ENCODE measurements at regions not wholly inside any gene's neighbourhood (a gene's known extent, or its start where the extent isn't known, plus 50 kb on each side); places are given as distances from the start of the nearest gene placed in this dataset.

DNA sequence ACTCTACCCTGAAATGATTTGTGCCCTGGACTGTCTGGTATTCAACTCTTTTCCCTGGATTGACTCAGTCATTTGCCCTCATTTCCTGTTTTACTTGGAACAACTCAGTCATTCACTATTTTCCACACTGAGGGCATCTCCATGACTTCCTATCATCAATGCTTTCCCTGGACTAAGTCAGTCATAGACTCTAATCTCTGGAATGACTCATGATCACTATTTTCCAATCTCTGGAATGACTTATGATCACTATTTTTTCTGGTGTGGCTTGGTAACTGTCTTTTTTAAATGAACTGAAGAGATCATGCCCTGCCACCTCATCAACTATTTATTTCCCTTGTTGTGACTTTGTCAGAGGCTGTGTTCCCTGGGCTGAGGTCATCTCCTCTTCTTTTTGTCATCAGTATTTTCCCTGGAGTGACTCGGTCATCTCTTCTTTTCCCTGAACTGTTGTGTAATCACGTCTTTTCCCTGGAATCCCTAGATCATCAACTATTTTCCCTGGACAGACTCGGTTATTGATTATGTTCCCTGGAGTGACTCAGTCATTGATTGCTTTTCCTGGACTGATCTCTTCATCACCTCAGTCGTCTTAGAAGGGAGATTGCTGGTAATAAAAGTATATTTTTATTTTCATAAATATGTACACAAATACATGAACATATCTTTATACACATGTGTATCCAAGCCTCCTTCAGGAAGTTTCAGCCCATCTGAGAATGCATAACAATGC is 327.1 kb upstream of the VCX start:
- Histone ChIP-seq H3K36me3 (ENCODE audit: control insufficient read depth, insufficient read depth, low read length) (no peaks in the 10 kb centered on the region), H3K27me3 (ENCODE audit: control insufficient read depth, insufficient read depth, low read length) (no peaks in the 10 kb centered on the region), H3K4me3 (ENCODE audit: low read depth, low read length) (no peak overlapping the region)
- TF ChIP-seq, protein P1, sequence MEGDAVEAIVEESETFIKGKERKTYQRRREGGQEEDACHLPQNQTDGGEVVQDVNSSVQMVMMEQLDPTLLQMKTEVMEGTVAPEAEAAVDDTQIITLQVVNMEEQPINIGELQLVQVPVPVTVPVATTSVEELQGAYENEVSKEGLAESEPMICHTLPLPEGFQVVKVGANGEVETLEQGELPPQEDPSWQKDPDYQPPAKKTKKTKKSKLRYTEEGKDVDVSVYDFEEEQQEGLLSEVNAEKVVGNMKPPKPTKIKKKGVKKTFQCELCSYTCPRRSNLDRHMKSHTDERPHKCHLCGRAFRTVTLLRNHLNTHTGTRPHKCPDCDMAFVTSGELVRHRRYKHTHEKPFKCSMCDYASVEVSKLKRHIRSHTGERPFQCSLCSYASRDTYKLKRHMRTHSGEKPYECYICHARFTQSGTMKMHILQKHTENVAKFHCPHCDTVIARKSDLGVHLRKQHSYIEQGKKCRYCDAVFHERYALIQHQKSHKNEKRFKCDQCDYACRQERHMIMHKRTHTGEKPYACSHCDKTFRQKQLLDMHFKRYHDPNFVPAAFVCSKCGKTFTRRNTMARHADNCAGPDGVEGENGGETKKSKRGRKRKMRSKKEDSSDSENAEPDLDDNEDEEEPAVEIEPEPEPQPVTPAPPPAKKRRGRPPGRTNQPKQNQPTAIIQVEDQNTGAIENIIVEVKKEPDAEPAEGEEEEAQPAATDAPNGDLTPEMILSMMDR (IDR thresholded peaks at IDR 0.05; ENCODE audit: insufficient read depth, low read length, severe bottlenecking) = no peak
- peak; percentile 72 for FAIRE-seq
- peak; percentile 70 for DNase-seq (ENCODE audit: low read depth)

DNA sequence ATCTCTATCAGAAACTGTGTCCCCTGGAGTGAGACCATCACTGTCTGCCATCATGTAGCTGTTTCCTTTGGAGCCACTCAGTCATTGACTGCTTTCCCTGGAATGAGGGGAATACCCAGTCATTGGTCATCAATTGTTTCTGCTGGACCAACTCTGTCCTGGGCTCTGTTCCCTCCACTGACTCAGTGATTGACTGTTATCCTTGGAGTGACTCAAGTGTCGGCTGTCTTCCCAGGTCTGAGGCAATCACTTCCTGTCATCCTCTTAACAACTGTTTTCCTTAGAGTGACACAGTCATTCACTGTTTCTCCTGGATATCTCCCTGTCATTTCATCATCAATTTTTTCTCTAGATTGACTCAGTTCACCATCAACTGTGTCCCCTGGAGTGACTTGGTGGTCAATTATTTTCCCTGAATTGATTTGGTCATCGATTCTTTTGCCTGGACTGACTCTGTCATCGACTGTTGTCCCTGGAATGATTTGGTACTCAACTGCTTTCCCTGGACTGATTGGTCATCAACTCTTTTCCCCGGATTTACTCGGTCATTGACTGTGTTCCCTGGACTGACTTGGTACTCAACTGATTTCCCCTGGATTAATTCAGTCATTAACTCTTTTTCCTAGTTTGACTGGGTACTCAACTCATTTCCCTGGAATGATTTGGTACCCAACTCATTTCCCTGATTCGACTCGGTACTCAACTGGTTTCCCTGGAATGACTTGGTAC is 327.9 kb upstream of the VCX start:
- TF ChIP-seq, protein P1 (IDR thresholded peaks at IDR 0.05; ENCODE audit: insufficient read depth, low read length, severe bottlenecking) = no peak
- Histone ChIP-seq H3K27me3 (ENCODE audit: control insufficient read depth, insufficient read depth, low read length) (no peaks in the 10 kb centered on the region), H3K4me3 (ENCODE audit: low read depth, low read length) (no peak overlapping the region), H3K36me3 (ENCODE audit: control insufficient read depth, insufficient read depth, low read length) (no peaks in the 10 kb centered on the region)
- DNase-seq (ENCODE audit: low read depth) = peak; percentile 66
- no peak for FAIRE-seq

DNA sequence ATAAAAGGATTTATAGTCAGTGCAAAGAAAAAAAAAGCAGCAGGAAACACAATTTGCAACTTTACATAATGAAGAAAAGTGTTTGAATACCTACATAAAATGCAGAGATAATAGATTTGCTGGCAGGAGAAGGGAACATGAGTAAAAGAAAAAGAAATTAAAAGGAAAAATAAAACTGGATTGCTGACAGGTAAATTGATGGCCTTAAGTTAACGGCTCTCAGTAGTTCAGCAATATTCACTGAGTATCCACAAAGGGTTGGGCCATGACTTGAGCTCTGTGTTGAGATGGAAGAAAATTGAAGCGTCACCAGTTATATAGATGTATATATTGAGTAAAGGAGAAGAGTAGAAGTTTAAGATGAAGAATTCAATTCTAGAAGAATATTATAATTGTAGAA is 330.1 kb upstream of the VCX start:
- H3K36me3 ChIP-seq (ENCODE audit: control insufficient read depth, insufficient read depth, low read length) = no peaks in the 10 kb centered on the region
- FAIRE-seq = no peak
- TF ChIP-seq, protein P1 (IDR thresholded peaks at IDR 0.05; ENCODE audit: insufficient read depth, low read length, severe bottlenecking) = no peak
- H3K4me3 ChIP-seq (ENCODE audit: low read depth, low read length) = no peak overlapping the region
- no peak for DNase-seq (ENCODE audit: low read depth)
- H3K27me3 ChIP-seq (ENCODE audit: control insufficient read depth, insufficient read depth, low read length) = no peaks in the 10 kb centered on the region

DNA sequence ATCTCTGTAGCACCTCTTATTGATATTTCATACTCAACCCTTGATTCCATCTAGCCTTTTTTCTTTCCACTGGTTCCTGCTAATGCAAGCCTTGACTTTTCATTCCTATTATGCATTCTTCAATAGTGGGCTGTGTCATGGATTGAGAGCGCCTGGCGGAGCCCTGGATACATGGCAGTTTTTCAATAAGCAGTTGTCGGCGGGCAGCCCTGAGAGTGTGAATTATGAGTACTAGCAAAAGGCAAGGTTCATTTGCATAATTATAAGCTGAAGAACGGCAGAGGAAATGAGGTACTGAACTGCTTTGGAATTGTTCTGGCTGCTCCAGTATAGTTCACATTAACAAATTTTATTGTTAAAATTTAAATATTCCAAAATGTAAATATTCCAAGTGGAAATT is 339.7 kb upstream of the VCX start:
- TF ChIP-seq, protein P1 (IDR thresholded peaks at IDR 0.05; ENCODE audit: insufficient read depth, low read length, severe bottlenecking) = no peak
- no peak for DNase-seq (ENCODE audit: low read depth)
- H3K27me3 ChIP-seq (ENCODE audit: control insufficient read depth, insufficient read depth, low read length) = no peaks in the 10 kb centered on the region
- H3K36me3 ChIP-seq (ENCODE audit: control insufficient read depth, insufficient read depth, low read length) = no peaks in the 10 kb centered on the region
- no peak overlapping the region for H3K4me3 ChIP-seq (ENCODE audit: low read depth, low read length)
- FAIRE-seq = no peak

DNA sequence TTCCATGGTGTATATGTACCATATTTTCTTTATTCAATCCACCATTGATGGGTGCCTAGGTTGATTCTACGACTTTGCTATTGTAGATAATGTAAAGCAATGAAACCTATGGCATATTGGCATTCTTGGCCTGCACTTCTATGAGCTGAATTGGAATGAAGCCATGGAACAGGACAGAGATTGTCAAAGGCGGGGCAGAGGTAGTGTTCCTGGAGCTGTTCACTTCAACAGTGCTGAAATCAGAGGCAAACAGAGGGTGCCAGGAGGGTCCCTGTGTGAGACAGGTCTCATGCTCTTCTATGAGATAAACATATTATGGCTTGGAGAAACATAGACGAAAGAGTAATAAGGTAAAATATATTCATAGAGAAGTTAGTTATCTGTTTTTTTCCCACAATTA is 342.6 kb upstream of the VCX start:
- no peak for FAIRE-seq
- Histone ChIP-seq H3K27me3 (ENCODE audit: control insufficient read depth, insufficient read depth, low read length) (no peaks in the 10 kb centered on the region), H3K4me3 (ENCODE audit: low read depth, low read length) (no peak overlapping the region), H3K36me3 (ENCODE audit: control insufficient read depth, insufficient read depth, low read length) (no peaks in the 10 kb centered on the region)
- TF ChIP-seq, protein P1 (IDR thresholded peaks at IDR 0.05; ENCODE audit: insufficient read depth, low read length, severe bottlenecking) = no peak
- no peak for DNase-seq (ENCODE audit: low read depth)

Measured in bronchial epithelial cell (primary cell).